Stimulated activated naive CD4-positive, alpha-beta T cell (primary cell): ENCODE measurements at regions not wholly inside any gene's neighbourhood (a gene's known extent, or its start where the extent isn't known, plus 50 kb on each side); places are given as distances from the start of the nearest gene placed in this dataset.
"Not testable (repeated sequence)": the region's sequence is repeated elsewhere in the genome, so short reads cannot be mapped to it uniquely, and the experiment has no call there.

Source experiments
- DNase-seq, 6 experiments: peaks; one replicate each; lab custom pipeline; 2025; lab: John Stamatoyannopoulos, UW

DNA sequence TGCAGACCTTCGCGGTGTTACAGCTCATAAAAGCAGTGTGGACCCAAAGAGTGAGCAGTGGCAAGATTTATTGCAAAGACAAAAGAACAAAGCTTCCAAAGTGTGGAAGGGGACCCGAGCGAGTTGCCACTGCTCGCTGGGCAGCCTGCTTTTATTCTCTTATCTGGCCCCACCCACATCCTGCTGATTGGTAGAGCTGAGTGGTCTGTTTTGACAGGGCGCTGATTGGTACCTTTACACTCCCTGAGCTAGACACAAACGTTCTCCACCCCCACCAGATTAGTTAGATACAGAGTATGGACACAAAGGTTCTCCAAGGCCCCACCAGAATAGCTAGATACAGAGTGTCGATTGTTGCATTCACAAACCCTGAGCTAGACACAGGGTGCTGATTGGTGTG, 156.2 kb upstream of the GIMD1 start:
- not testable (repeated sequence) for DNase-seq

DNA sequence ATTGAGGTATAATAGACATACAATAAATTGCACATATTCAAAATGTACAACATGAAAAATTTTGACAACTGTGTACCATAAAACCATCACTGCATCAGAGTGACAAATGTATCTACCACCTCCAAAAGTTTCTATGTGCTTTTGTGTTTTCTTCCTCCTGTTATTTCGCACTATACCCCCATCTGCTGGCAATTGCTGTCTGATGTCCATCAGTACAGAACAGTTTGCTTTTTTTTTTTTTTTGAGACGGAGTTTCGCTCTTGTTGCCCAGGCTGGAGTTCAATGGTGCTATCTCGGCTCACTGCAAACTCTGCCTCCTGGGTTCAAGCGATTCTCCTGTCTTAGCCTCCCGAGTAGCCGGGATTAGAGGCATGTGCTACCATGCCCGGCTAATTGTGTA, 154.3 kb upstream of the GIMD1 start:
- DNase-seq = no peak

DNA sequence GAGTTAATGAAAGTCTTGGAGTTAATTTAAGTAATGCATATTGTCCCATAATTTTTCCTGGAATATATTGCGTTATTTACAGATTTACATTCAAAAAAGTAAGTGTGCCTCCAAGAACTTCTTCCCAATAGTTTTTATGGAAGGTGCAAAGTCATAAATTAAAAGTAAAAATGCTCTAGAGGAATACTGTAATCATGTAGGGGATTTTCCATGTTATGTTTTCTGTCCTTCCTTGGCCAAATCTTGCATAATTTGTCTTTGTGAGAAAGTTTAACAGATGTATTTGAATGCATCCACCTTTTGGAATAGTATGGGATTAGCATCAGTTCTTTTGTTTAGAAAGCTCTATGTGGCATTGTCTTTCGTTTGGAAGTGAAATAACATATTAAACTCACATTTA, 144.1 kb upstream of the GIMD1 start:
- DNase-seq = no peak

DNA sequence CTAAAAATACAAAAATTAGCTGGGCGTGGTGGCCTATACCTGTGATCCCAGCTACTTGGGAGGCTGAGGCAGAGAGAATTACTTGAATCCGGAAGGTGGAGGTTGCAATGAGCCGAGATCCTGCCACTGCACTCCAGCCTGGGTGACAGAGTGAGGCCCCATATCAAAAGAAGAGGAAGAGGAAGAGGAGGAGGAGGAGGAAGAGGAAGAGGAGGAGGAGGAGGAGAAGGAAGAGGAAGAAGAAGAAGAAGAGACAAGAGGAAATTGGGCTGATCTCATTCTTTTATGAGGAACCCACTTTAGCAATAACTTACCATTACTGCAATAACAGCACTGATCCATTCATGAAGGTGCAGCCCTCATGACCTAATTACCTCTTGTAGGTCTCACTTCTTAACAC, 138.9 kb upstream of the GIMD1 start:
- DNase-seq = no peak

DNA sequence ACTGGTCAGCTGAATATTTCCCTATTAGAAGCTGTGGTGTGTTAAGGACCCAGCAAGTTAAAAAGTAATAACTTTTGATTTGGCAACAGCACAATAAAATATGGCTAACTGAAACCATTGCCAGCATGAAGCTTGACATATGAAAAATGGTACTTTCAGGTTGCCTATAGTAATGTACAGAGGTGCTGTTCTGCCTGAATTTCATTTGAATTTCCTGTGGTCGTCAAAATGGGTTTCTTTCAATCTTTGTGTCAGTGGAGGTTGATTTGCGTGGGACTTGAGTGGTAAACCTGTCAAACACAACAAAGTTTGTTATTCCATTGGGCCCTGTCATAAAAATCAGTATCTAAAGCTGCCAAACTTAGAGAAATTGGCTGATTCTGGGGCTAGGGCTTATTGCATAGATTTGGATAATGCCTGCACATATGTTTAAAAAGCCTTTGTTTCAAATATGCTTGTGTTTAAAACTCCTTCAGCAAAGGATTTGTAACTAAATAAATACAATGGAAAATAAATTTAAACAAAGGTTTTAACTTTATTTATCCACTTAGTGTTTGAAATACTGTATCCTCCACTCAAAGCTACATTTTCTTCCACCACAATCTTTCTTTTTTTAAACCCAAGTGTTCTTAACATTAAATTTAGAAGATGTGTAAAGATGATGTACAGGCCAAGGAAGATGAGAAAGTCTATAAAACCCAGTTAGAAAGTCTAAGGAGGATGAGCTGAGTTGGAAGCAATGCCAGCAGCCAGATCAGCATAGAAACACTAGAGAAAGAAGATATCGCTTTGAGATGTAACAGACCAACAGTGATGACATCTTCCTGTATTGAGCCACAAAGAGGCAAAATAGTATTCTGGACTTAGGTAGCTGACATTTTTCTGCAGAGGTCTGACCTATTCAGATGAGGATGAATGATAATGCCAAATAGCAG, 134.8 kb upstream of the GIMD1 start:
- DNase-seq = no peak

DNA sequence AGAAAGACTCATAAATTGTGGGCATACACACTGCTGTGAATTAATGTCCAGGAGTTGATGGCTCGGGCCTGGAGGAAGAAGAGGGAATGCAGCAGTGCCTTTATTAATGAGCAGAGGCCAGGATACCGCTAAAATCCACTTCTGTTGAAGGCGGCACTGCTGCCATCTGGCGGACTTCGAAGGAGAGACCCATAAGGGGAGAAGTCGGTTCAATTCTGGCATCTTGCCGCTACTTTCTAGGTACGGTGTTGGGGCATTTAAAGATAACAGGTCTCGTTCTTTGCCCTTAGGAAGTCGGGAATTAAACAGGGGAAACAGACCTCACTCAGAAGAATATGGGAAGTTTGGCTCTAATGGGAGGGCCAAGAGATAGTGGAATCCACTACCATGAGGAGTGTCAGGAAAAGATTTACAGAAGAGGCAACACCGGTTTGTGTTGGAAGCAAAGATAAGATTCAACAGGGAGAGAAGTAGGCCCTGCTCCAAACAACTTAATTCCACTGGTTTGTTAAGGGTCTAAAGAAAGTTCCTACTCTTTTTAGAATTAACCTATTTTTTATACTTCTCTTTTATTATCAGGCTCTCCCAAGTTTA, 133.6 kb upstream of the GIMD1 start:
- peak in 1 of 6 experiments; percentile 0 for DNase-seq

DNA sequence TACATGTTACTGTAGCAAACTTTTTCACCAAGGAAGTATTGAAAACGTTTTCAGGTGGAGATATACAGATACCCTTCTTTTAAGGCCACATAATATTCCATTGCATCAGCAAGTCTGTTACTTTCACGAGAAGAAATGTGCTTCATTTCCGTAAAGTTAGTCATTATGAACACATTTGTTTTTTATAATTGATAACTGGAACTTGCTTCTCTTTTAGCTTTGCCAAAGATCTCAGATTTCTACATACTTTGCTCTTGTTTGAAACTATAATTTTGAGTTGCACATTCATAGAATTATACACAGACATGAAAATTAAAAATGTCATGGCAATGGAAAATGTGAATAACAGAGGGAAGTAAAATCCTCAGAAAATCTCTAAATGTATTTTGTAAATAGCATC, 128.7 kb upstream of the GIMD1 start:
- DNase-seq = no peak

DNA sequence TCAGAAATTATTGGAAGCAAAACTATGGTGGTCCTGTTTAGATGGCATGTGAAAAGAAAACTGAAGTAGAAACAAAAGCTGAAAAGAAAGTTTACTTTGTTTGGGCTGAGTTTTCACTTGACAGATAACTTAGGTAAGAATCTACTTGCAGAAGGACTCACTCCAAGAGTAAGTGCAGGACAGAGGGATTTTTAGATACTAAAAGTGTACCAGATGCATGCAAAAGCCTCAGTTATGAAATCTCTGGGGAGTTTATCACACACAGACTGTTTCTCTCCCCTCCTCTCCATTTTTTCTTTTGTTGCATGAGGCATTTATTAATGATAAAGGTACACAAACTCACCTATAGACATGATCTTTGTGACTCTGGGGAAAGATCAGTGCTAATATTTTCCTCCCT, 127.5 kb upstream of the GIMD1 start:
- no peak for DNase-seq

DNA sequence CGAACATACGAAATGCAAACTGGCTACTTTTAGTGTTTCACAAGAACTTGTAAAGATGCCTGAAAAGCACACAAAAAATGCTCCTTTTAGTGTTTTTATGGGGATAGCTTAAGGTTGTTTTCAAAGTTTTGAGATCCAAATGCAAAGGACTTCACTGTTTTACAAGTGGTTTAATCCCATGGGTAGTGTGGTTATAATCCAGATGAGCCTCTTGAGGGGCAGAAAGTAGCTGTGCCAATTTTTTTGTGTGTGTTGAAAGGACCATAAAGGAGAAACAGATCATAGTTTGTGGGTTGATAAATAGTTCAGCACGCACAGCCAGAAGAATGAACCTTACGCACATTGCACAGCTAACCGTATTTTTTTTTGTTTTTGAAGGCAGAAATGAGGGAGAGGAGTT, 126.9 kb upstream of the GIMD1 start:
- no peak for DNase-seq

DNA sequence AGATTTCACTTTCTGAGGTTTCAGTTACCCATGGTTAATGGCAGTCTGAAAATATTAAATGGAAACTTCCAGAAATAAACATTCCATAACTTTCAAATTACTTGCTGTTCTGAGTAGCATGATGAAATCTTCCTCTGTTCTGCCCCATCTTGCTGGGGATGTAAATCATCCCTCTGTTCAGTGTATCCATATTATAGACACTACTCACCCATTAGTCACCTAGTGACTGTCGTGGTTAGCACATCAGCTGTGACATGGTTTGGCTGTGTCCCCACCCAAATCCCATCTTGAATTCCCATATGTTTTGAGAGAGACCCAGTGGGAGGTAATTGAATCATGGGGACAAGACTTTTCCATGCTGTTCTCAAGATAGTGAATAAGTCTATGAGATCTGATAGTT, 125.5 kb upstream of the GIMD1 start:
- no peak for DNase-seq

DNA sequence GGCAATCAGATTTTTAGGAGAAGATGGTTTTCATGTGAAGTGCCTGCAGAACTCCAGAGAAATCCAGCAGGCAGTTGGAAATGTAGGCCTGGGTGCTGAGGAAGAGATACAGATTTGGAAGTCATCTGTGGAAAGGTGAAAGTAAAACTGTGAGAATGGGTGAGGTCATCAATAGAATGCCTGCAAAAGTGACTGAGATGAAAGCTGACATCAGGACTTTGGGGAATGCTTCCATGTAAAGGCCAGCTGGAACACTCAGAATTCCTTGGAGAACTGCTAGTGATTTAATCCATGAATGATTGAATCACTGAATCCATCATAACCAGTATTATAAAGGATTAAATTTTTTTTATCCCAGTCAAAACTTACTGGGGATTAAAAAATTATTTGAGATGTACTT, 124.5 kb upstream of the GIMD1 start:
- DNase-seq = no peak

DNA sequence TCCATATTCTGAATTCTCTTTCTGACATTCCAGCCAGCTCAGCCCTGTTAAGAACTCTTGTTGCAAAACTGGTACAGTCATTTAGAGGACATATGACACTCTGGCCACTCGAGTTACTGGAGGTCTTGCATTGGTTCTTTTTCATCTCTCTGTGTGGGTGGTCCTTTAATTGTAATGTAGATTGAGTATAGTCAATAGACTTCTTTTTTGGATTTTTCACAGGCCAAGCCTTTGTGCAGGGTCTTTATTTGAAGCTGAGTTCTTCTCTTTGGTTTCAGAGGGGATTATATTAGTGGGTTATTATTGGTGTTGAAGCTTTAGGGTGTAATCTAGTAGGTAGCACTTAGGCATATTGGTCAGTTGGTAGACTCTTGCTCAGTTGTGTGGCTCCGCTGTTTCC, 118.0 kb upstream of the GIMD1 start:
- no peak for DNase-seq

DNA sequence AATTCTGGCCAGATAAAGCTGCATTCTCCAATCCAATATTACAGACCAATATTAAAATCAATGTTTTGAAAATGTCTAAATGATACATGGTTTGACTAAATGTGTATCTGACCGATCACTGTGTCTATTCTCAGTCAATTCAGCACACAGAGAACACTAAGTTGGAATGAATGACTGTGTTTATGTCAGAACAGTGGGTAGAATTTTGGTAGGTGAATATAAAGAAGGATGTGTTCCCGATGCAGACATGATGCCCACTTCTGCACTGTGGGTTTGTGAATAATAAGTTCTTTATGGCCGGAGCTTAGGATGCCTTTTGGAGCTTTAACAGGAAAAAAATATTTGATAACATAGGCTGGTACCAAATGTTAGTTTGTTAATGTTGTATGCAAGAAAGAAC, 113.2 kb upstream of the GIMD1 start:
- no peak for DNase-seq

DNA sequence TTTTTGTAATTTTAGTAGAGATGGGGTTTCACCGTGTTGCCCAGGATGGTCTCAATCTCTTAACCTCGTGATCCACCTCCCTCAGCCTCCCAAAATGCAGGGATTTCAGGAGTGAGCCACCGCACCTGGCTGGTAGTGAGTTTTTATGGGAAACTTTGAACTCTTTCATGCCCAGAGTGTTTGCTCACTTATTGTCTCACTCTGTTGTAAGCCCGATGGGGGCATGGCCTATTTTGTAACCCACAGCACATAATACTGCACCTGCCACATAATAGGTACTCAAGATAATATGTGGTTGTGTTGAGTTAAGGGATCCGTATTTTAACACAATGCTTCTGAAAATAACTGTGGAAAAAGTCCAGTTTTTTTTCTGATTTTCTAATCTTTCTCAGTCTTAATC, 109.6 kb upstream of the GIMD1 start:
- no peak for DNase-seq

DNA sequence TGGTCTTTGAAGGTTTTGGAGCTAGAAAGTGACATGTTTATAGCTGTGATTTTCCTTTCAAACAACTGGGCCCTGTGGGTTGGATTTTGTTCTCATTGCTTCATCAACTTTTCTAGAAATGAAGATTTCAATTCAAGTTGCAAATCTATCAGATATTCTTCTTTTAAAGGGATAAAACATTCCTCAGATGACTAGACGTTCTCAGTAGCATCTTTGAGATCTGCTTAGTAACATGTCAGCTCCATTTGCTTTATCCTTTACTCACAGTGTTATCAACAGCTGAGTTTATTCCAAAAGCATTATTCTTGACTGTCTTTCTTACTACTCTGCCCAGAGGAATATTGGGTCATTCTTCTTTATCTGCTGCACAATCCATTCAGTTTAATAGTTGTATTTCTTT, 108.2 kb upstream of the GIMD1 start:
- DNase-seq = no peak

DNA sequence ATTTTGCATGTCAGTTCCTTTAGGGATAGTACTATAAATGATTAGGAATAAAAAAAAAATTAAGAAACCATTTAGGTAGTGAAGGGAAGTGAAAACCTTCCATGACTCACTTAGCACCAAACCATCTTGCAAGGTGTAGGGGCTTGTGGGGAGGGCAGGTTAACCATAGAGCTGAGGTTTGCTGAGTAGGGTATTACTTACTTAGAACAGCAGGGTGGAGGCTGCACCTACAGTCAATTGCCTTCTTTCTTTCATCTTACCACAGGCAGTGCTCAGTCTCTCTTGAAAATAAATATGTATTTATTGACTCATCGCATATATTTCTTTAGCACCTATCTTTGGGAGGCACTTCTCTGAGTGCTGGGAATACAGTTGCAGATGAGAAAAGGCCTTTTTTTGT, 104.9 kb upstream of the GIMD1 start:
- DNase-seq = no peak

DNA sequence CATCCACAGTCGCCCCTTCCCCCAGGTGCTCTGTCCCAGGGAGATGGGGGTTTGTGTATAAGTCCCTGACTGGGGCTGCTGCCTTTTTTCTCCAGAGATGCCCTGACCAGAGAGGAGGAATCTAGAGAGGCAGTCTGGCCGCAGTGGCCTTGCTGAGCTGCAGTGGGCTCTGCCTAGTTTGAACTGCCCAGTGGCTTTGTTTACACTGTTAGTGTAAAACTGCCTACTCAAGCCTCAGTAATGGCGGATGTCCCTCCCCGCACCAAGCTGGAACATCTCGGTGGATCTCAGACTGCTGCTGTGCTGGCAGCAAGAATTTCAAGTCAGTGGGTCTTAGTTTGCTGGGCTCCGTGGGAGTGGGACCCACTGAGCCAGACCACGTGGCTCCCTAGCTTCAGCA, 102.6 kb upstream of the GIMD1 start:
- DNase-seq = no peak

DNA sequence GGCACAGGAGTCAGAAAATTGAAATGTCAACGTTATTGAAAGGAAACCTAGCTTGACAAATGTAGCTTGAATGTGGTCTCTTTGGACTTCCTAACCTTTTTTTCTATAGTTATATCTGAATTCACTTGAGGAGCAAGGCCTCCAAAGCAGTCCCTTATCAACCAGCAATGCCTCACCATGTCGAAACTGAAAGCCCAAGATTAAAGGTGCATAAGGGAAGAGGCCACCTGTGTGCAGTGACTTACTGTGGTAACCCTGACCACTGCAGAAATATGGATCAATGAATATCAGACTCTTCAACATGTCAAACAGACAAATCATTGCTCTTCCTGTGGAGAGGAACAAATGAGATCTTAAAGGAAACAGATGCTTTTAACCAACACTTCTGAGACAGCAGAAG, 95.0 kb upstream of the GIMD1 start:
- no peak for DNase-seq

DNA sequence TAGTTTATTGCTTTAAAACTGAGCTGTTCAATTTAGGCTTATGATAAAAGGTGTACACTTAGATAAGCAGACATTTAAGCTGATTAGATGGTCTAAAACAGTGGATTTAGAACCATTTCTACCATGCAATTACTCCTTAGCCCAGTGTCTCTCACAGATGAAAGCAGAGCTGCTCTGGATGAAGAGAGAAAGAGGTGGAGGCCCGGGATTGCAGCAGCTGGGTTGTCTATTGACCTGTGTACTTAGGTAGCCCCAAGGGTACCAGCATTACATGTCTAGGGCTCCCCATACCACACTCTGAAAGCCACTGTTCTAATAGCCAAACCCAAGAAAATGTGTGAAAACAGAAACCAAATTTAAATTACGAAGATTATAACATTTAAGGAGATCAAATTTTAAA, 86.0 kb upstream of the GIMD1 start:
- no peak for DNase-seq

DNA sequence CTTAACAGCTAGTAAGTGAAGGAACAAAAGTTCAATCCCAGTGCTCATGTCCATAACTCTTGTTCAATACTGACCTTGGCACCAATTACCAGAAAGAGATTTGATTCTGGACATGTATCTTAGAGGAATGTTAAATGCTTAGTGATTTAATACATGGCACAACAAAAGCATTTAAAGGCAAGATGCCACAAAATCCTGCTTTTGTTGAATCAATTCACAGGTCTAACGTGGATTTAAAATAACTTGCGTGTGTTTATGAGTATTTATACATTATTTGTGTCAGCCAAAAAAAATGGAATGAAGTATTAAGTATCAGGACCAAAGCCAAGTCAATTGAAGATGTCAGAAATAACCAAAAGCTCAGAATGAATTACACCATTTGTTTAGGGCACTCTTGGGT, 85.4 kb upstream of the GIMD1 start:
- no peak for DNase-seq

DNA sequence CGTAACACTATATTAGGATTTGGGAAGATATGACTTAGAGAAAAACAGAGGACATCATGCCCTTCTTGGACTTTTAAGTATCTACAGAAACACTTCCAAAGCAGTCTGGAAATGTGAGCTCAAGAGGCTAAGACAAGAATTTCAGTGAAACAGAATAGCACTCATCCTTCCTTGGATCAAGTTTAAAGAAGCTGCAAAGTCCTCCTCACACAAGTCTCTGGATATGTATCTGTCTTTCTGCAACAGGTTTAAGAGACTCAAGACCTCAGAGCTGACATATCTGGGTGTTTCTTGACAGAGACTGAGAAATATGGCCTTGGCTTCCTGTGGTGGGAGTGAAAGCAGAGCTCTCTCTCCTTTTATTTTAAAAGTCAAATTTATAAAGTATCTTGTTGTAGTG, 82.5 kb upstream of the GIMD1 start:
- no peak for DNase-seq

DNA sequence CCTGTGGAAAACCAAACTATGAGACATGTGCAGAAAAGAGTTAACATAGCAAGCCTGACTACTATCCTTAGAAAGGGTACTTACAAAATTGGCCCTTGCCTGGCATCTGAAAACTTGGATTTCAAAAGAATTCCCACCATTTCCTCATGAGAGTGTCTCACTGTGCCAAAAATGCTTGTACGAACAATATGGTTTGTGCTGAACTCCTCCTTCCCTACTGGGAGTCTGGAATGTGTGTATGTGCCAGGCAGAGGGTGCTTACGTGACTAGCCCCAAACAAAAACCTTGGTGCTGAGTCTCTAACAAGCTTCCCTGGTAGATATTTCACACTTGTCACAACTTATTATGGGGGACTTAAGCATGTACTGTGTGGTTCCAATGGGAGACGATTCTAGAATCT, 81.7 kb upstream of the GIMD1 start:
- no peak for DNase-seq

DNA sequence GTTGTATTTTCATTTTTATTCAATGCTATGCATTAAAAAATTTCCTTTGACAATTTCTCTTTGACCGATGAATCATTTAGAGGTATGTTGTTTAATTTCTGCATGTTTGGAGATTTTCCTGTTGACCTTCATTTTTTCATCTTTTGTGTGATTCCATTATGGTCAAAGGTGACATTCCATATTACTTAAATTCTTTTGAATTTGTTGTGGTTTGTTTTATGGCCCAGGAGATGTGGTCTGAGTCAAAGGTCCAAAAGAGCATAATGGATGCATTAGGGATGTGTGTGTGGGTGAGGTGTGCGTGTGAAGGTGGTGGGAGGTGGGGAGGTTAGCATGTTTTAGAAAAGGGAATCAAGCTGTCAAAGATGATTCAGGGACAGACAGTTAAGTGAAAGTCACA, 76.0 kb upstream of the GIMD1 start:
- no peak for DNase-seq

DNA sequence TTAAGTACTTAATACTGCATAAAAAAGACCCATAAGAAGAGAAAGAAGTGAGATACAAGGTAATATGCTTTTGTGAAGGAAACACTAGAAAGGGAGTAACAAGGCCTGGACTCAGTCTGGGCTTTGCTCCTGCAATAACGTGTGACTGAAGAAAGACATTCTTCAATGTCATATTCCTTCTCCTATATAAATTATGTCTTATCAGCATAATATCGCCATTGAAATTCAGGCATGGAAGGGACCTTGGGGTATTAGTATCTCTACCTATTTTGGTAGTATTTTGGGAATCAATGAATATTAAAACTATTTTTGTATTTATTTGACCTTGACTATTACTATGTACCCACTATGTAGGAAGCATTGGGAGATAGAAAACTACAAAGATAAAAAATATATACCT, 62.2 kb upstream of the GIMD1 start:
- DNase-seq = no peak
